ENCODE measurements at regions not wholly inside any gene's neighbourhood (a gene's known extent, or its start where the extent isn't known, plus 50 kb on each side); places are given as distances from the start of the nearest gene placed in this dataset.

DNA sequence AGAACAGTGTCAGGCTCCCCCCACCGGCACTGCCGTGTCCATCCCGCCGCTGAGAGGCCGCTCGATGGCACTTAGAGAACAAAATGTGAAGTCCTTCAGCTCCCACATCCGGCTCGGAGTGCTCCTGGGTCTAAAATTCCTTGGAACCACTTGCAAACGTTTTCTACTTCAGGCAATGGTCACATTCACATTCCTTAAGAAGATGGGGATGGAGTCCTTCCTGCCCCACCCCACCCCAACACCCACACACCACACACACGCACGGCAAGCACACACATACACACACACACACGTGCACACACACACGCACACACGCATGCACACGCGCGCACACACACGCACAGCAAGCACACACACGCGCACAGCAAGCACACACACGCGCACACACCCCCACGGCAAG is 83.4 kb downstream of the SOX1 start:
- no peak overlapping the region for H3K4me3 ChIP-seq
- TF ChIP-seq, protein P1, sequence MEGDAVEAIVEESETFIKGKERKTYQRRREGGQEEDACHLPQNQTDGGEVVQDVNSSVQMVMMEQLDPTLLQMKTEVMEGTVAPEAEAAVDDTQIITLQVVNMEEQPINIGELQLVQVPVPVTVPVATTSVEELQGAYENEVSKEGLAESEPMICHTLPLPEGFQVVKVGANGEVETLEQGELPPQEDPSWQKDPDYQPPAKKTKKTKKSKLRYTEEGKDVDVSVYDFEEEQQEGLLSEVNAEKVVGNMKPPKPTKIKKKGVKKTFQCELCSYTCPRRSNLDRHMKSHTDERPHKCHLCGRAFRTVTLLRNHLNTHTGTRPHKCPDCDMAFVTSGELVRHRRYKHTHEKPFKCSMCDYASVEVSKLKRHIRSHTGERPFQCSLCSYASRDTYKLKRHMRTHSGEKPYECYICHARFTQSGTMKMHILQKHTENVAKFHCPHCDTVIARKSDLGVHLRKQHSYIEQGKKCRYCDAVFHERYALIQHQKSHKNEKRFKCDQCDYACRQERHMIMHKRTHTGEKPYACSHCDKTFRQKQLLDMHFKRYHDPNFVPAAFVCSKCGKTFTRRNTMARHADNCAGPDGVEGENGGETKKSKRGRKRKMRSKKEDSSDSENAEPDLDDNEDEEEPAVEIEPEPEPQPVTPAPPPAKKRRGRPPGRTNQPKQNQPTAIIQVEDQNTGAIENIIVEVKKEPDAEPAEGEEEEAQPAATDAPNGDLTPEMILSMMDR (IDR thresholded peaks at IDR 0.05) = no peak
- no peak for DNase-seq (ENCODE audit: low spot score in 2 of 2)
- no peaks in the 10 kb centered on the region for H3K4me1 ChIP-seq
- 82 to 90% methylated on average over 23 of the region's 23 CpGs for WGBS, 2 donors
- H3K9me3 ChIP-seq = no peaks in the 10 kb centered on the region
- no peak overlapping the region for H3K27ac ChIP-seq
- H3K27me3 ChIP-seq = no peaks in the 10 kb centered on the region
- H3K36me3 ChIP-seq = no peaks in the 10 kb centered on the region

DNA sequence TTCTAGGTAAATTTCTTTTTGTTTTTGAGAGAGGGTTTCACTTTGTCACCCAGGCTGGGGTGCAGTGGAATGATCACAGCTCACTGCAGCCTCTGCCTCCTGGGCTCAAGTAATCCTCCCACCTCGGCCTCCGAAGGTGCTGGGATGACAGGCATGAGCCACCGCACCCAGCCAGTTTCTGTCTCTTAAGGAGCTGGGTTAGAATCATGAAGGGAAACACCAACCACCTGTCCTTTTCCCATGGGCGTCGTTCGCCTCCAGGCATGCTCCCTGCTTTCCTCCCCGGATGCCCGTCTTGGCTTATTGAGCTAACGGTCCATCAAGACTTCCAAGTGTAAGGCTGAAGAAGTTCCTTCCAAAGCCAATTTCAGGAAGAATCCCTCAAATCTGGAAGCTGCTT is 85.9 kb downstream of the SOX1 start:
- Histone ChIP-seq H3K27ac (no peak overlapping the region), H3K27me3 (no peaks in the 10 kb centered on the region), H3K4me1 (no peaks in the 10 kb centered on the region), H3K36me3 (no peaks in the 10 kb centered on the region), H3K4me3 (no peak overlapping the region), H3K9me3 (peaks cover 0 to 9% (median 0%) of the 10 kb centered on the region in 4 donors)
- TF ChIP-seq, protein P1 (IDR thresholded peaks at IDR 0.05) = no peak
- TF ChIP-seq POLR2A (IDR thresholded peaks at IDR 0.05) = no peak
- TF ChIP-seq EP300 (IDR thresholded peaks at IDR 0.05) = no peak
- WGBS, 2 donors = 91 to 94% methylated on average over 9 of the region's 9 CpGs
- DNase-seq (ENCODE audit: low spot score in 2 of 2) = no peak

DNA sequence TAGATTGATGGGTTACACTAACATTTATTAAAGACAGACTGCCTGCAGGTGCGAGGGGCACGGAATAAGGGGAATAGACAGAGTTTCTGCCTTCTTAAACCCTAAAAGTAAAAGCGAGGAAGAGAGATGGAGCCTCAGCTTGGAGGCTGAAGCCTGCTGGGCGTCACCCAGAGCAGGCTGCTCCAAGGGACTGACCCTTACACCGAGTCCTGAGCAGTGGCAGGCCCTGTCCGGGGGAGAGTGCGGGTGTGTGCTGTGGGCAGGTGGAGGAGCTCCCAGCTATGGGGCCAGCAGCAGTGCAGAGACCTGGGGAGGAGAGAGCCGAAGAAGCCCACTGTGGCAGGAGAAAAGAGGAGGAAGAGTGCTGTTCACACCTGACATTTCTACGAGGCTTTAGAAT is 86.4 kb downstream of the SOX1 start:
- Histone ChIP-seq H3K4me3 (no peak overlapping the region), H3K9me3 (peaks cover 0 to 9% (median 0%) of the 10 kb centered on the region in 4 donors), H3K36me3 (no peaks in the 10 kb centered on the region), H3K4me1 (no peaks in the 10 kb centered on the region), H3K27me3 (no peaks in the 10 kb centered on the region), H3K27ac (no peak overlapping the region)
- WGBS, 2 donors = 85 to 87% methylated on average over 9 of the region's 9 CpGs
- no peak for DNase-seq (ENCODE audit: low spot score in 2 of 2)
- TF ChIP-seq, protein P1 (IDR thresholded peaks at IDR 0.05) = no peak
- TF ChIP-seq EP300 (IDR thresholded peaks at IDR 0.05) (no peak), POLR2A (IDR thresholded peaks at IDR 0.05) (no peak)

DNA sequence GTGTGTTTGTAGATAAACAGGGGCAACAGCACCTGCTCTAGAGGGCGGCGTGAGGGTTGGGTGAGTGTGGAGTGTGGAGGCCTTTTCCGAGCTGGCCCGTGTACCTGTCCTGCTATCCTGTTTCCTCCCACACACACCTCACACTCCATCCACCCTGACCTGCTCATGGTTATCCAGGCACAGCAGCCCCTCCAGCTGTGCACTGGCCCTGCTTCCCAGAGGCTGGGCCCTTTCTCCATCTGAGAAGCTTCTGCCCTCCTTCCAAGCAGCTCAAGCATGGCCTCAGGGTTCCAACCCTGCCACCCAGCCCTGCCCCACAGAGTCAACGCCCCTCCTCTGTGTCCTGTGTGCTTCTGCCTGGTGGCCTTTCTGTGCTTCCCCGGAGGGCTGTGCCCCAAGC is 86.9 kb downstream of the SOX1 start:
- no peak overlapping the region for H3K4me3 ChIP-seq
- WGBS, 2 donors = 81 to 82% methylated on average over 6 of the region's 6 CpGs
- no peaks in the 10 kb centered on the region for H3K4me1 ChIP-seq
- no peak for DNase-seq (ENCODE audit: low spot score in 2 of 2)
- H3K36me3 ChIP-seq = no peaks in the 10 kb centered on the region
- TF ChIP-seq EP300 (IDR thresholded peaks at IDR 0.05) (no peak), POLR2A (IDR thresholded peaks at IDR 0.05) (no peak)
- TF ChIP-seq, protein P1 (IDR thresholded peaks at IDR 0.05) = no peak
- no peak overlapping the region for H3K27ac ChIP-seq
- H3K9me3 ChIP-seq = peaks cover 0 to 9% (median 0%) of the 10 kb centered on the region in 4 donors
- no peaks in the 10 kb centered on the region for H3K27me3 ChIP-seq

DNA sequence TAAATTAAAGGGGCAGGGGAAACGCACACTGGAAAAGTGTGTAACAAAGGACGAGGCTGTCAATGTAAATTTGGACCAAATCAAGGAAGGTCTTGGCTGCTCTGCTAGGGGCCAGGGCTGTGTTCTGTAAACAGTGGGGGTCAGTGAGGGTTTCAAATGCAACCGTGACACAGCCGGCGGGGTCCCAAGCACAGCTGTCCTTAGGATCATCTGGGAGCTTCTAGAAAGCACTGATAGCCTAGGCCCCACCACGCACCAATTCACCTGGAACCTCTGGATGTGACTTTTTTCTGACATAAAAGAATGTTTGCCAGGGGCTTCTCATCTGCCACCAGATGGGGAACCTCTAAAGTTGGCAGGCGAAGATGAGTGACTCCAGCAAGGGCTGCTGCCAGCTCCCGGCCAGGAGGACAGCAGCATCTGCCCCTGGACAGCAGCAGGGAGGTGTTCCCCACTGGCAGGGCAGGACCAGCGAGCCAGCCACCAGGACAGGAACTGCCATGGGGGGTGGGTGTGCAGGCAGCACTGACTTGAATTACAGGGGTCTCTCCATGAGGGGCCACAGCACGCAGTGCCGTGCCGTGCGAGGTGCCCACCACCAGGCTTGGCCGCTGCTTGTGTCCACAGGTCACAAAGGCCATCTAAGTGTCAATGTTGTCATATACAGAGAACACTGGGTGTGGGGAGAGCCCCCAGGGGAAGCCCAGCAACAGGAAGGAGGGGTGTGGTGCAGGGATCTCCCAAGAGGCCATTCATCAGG is 87.5 kb downstream of the SOX1 start:
- Histone ChIP-seq H3K4me1 (no peaks in the 10 kb centered on the region), H3K9me3 (peaks cover 0 to 9% (median 0%) of the 10 kb centered on the region in 4 donors), H3K4me3 (no peak overlapping the region), H3K36me3 (no peaks in the 10 kb centered on the region), H3K27me3 (no peaks in the 10 kb centered on the region), H3K27ac (no peak overlapping the region)
- 75 to 79% methylated on average over 14 of the region's 14 CpGs for WGBS, 2 donors
- TF ChIP-seq, protein P1 (IDR thresholded peaks at IDR 0.05) = no peak
- TF ChIP-seq EP300 (IDR thresholded peaks at IDR 0.05) (no peak), POLR2A (IDR thresholded peaks at IDR 0.05) (no peak)
- DNase-seq (ENCODE audit: low spot score in 2 of 2) = no peak
